ENCODE measurements at regions not wholly inside any gene's neighbourhood (a gene's known extent, or its start where the extent isn't known, plus 50 kb on each side); places are given as distances from the start of the nearest gene placed in this dataset.
A peak's percentile ranks its signal among the peaks of the same experiment; 100 is the strongest.
"Not testable (repeated sequence)": the region's sequence is repeated elsewhere in the genome, so short reads cannot be mapped to it uniquely, and the experiment has no call there.

GRCh38 chr6:4358414-4359107, 223.2 kb upstream of the ECI2 start:
- Histone ChIP-seq H3K27ac (ENCODE audit: low read depth in 1 of 2, low read length in 2 of 2) (peak overlapping the region; percentile 37 to 99), H3K9me3 (ENCODE audit: control insufficient read depth, low read length) (no peaks in the 10 kb centered on the region), H3K36me3 (ENCODE audit: control insufficient read depth in 1 of 2, insufficient read depth in 2 of 2, low read length in 1 of 2) (no peaks in the 10 kb centered on the region), H3K27me3 (ENCODE audit: control insufficient read depth in 1 of 2, insufficient read depth in 2 of 2, low read length in 1 of 2) (no peaks in the 10 kb centered on the region), H3K4me3 (ENCODE audit: low read length in 2 of 2) (no peak overlapping the region), H3K4me1 (ENCODE audit: control insufficient read depth in 1 of 2, insufficient read depth in 2 of 2, low read length in 2 of 2) (no peaks in the 10 kb centered on the region)
- DNase-seq (peak; percentile 95 to 97), ATAC-seq (ENCODE audit: low FRiP score) (peak; percentile 96)
- intact Hi-C loops (cut with DNase I), result loop anchor here (10.0 kb wide), 2 partner anchors 256 to 416 kb away; partner anchors contain the start of gene CDYL (in 1 of the 2)
- WGBS, 2 donors, result 1 to 5% methylated on average over 13 of the region's 13 CpGs

DNA sequence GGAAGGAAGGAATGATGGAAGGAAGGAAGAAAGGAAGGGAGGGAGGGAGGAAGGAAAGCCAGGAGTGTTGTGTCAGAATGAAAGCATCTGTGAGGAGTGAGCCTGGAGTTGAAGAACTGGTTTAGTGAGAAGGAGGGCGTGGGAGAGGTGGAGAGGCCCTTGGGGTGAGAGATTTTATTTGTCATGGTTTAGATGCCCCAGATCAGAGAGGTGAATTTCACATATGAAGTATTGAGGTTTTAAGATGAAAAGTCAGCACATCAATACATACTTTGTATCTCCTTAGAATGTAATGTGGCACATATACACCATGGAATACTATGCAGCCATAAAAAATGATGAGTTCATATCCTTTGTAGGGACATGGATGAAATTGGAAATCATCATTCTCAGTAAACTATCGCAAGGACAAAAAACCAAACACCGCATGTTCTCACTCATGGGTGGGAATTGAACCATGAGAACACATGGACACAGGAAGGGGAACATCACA, 222.3 kb upstream of the ECI2 start:
- not testable (repeated sequence) for H3K27ac ChIP-seq (ENCODE audit: low read depth in 1 of 2, low read length in 2 of 2); H3K9me3 ChIP-seq (ENCODE audit: control insufficient read depth, low read length); H3K4me1 ChIP-seq (ENCODE audit: control insufficient read depth in 1 of 2, insufficient read depth in 2 of 2, low read length in 2 of 2); H3K27me3 ChIP-seq (ENCODE audit: control insufficient read depth in 1 of 2, insufficient read depth in 2 of 2, low read length in 1 of 2); DNase-seq; H3K4me3 ChIP-seq (ENCODE audit: low read length in 2 of 2); H3K36me3 ChIP-seq (ENCODE audit: control insufficient read depth in 1 of 2, insufficient read depth in 2 of 2, low read length in 1 of 2); ATAC-seq (ENCODE audit: low FRiP score)
- WGBS, 2 donors, result 94 to 96% methylated on average over 3 of the region's 3 CpGs
- intact Hi-C loops (cut with DNase I), result loop anchor here (10.0 kb wide), 2 partner anchors 257 to 417 kb away; partner anchors contain the start of gene CDYL (in 1 of the 2)

GRCh38 chr6:4356899-4357659, 221.7 kb upstream of the ECI2 start:
- H3K27ac ChIP-seq (ENCODE audit: low read depth in 1 of 2, low read length in 2 of 2), result no peak overlapping the region
- intact Hi-C loops (cut with DNase I), result loop anchor here (10.0 kb wide), 2 partner anchors 258 to 418 kb away; partner anchors contain the start of gene CDYL (in 1 of the 2)

GRCh38 chr6:4355241-4355640, 219.9 kb upstream of the ECI2 start:
- Histone ChIP-seq H3K27me3 (ENCODE audit: control insufficient read depth in 1 of 2, insufficient read depth in 2 of 2, low read length in 1 of 2) (no peaks in the 10 kb centered on the region), H3K9me3 (ENCODE audit: control insufficient read depth, low read length) (no peaks in the 10 kb centered on the region), H3K4me1 (ENCODE audit: control insufficient read depth in 1 of 2, insufficient read depth in 2 of 2, low read length in 2 of 2) (peaks cover 0 to 5% of the 10 kb centered on the region in 2 donors), H3K4me3 (ENCODE audit: low read length in 2 of 2) (no peak overlapping the region), H3K27ac (ENCODE audit: low read depth in 1 of 2, low read length in 2 of 2) (no peak overlapping the region), H3K36me3 (ENCODE audit: control insufficient read depth in 1 of 2, insufficient read depth in 2 of 2, low read length in 1 of 2) (no peaks in the 10 kb centered on the region)
- 72 to 76% methylated on average over 5 of the region's 5 CpGs for WGBS, 2 donors
- DNase-seq, result peak in 1 of 2 donors; percentile 73
- intact Hi-C loops (cut with DNase I), result loop anchor here (10.0 kb wide), 2 partner anchors 260 to 420 kb away; partner anchors contain the start of gene CDYL (in 1 of the 2)
- no peak for ATAC-seq (ENCODE audit: low FRiP score)

More at GRCh38 chr6:4356899-4357659, 221.7 kb upstream of the ECI2 start:
- ATAC-seq (ENCODE audit: low FRiP score), result no peak
- Histone ChIP-seq H3K36me3 (ENCODE audit: control insufficient read depth in 1 of 2, insufficient read depth in 2 of 2, low read length in 1 of 2) (no peaks in the 10 kb centered on the region), H3K9me3 (ENCODE audit: control insufficient read depth, low read length) (no peaks in the 10 kb centered on the region), H3K4me1 (ENCODE audit: control insufficient read depth in 1 of 2, insufficient read depth in 2 of 2, low read length in 2 of 2) (peaks cover 0 to 5% of the 10 kb centered on the region in 2 donors), H3K27me3 (ENCODE audit: control insufficient read depth in 1 of 2, insufficient read depth in 2 of 2, low read length in 1 of 2) (no peaks in the 10 kb centered on the region), H3K4me3 (ENCODE audit: low read length in 2 of 2) (no peak overlapping the region)
- DNase-seq, result no peak
- WGBS, 2 donors, result 81% methylated on average over 7 of the region's 7 CpGs

- H3K27ac ChIP-seq (ENCODE audit: low read depth in 1 of 2, low read length in 2 of 2), result no peak overlapping the region
- intact Hi-C loops (cut with DNase I), result loop anchor here (5.0 to 10.0 kb wide), 3 partner anchors 48 to 421 kb away; partner anchors contain the start of gene CDYL (in 1 of the 2)
- H3K36me3 ChIP-seq (ENCODE audit: control insufficient read depth in 1 of 2, insufficient read depth in 2 of 2, low read length in 1 of 2), result no peaks in the 10 kb centered on the region
- H3K4me1 ChIP-seq (ENCODE audit: control insufficient read depth in 1 of 2, insufficient read depth in 2 of 2, low read length in 2 of 2), result peaks cover 0 to 5% of the 10 kb centered on the region in 2 donors
- H3K27me3 ChIP-seq (ENCODE audit: control insufficient read depth in 1 of 2, insufficient read depth in 2 of 2, low read length in 1 of 2), result no peaks in the 10 kb centered on the region
- no peak overlapping the region for H3K4me3 ChIP-seq (ENCODE audit: low read length in 2 of 2)
- no peak for DNase-seq
- 95 to 96% methylated on average over 7 of the region's 7 CpGs for WGBS, 2 donors
- ATAC-seq (ENCODE audit: low FRiP score), result no peak
- H3K9me3 ChIP-seq (ENCODE audit: control insufficient read depth, low read length), result no peaks in the 10 kb centered on the region
These were observed 218.8 kb upstream of the ECI2 start for GRCh38 chr6:4354181-4354580.

DNA sequence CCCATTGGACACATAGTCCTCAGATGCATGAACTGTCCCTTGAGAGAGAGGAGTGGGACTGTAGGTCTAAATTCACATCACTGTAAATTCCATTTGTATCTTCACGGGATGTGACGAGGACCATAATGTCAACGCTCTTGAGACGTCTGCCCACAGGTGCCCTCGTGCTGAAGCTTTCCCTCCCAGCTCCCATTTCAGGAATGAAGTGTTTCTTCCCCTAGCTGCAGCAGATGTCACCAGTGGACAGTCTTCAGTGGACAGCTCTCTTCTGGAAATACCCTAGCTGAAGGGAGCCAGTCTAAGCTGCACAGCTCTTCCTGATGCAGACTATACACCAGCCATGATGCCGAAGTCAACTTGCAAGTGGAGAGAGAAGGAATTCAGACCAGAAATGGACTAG, 217.4 kb upstream of the ECI2 start:
- intact Hi-C loops (cut with DNase I), result loop anchor here (2.0 to 10.0 kb wide), 5 partner anchors 30 to 422 kb away; partner anchors contain the start of gene CDYL (in 1 of the 2)
- Histone ChIP-seq H3K27ac (ENCODE audit: low read depth in 1 of 2, low read length in 2 of 2) (peak overlapping the region in 1 of 2 donors; percentile 68), H3K4me1 (ENCODE audit: control insufficient read depth in 1 of 2, insufficient read depth in 2 of 2, low read length in 2 of 2) (peaks cover 0 to 5% of the 10 kb centered on the region in 2 donors), H3K27me3 (ENCODE audit: control insufficient read depth in 1 of 2, insufficient read depth in 2 of 2, low read length in 1 of 2) (no peaks in the 10 kb centered on the region), H3K4me3 (ENCODE audit: low read length in 2 of 2) (no peak overlapping the region), H3K36me3 (ENCODE audit: control insufficient read depth in 1 of 2, insufficient read depth in 2 of 2, low read length in 1 of 2) (no peaks in the 10 kb centered on the region), H3K9me3 (ENCODE audit: control insufficient read depth, low read length) (no peaks in the 10 kb centered on the region)
- DNase-seq (no peak), ATAC-seq (ENCODE audit: low FRiP score) (no peak)
- 93 to 94% methylated on average over 6 of the region's 6 CpGs for WGBS, 2 donors

GRCh38 chr6:4352322-4352669, 216.9 kb upstream of the ECI2 start:
- Histone ChIP-seq H3K27me3 (ENCODE audit: control insufficient read depth in 1 of 2, insufficient read depth in 2 of 2, low read length in 1 of 2) (no peaks in the 10 kb centered on the region), H3K36me3 (ENCODE audit: control insufficient read depth in 1 of 2, insufficient read depth in 2 of 2, low read length in 1 of 2) (no peaks in the 10 kb centered on the region), H3K9me3 (ENCODE audit: control insufficient read depth, low read length) (no peaks in the 10 kb centered on the region), H3K27ac (ENCODE audit: low read depth in 1 of 2, low read length in 2 of 2) (peak overlapping the region in 1 of 2 donors; percentile 68), H3K4me1 (ENCODE audit: control insufficient read depth in 1 of 2, insufficient read depth in 2 of 2, low read length in 2 of 2) (peaks cover 0 to 5% of the 10 kb centered on the region in 2 donors), H3K4me3 (ENCODE audit: low read length in 2 of 2) (no peak overlapping the region)
- no peak for ATAC-seq (ENCODE audit: low FRiP score)
- 76 to 78% methylated on average over 5 of the region's 5 CpGs for WGBS, 2 donors
- intact Hi-C loops (cut with DNase I), result loop anchor here (2.0 to 10.0 kb wide), 5 partner anchors 29 to 423 kb away; partner anchors contain the start of gene CDYL (in 1 of the 2)
- DNase-seq, result no peak

GRCh38 chr6:4351520-4352321, 216.3 kb upstream of the ECI2 start:
- ATAC-seq (ENCODE audit: low FRiP score) (peak; percentile 73), DNase-seq (peak; percentile 89 to 93)
- Histone ChIP-seq H3K4me3 (ENCODE audit: low read length in 2 of 2) (no peak overlapping the region), H3K36me3 (ENCODE audit: control insufficient read depth in 1 of 2, insufficient read depth in 2 of 2, low read length in 1 of 2) (no peaks in the 10 kb centered on the region), H3K4me1 (ENCODE audit: control insufficient read depth in 1 of 2, insufficient read depth in 2 of 2, low read length in 2 of 2) (peaks cover 0 to 5% of the 10 kb centered on the region in 2 donors), H3K27ac (ENCODE audit: low read depth in 1 of 2, low read length in 2 of 2) (peak overlapping the region in 1 of 2 donors; percentile 80), H3K27me3 (ENCODE audit: control insufficient read depth in 1 of 2, insufficient read depth in 2 of 2, low read length in 1 of 2) (no peaks in the 10 kb centered on the region), H3K9me3 (ENCODE audit: control insufficient read depth, low read length) (no peaks in the 10 kb centered on the region)
- 14 to 19% methylated on average over 21 of the region's 21 CpGs for WGBS, 2 donors
- intact Hi-C loops (cut with DNase I), result loop anchor here (2.0 to 10.0 kb wide), 5 partner anchors 29 to 423 kb away; partner anchors contain the start of gene CDYL (in 1 of the 2)
